IPS-11a (cell line): ENCODE measurements at regions not wholly inside any gene's neighbourhood (a gene's known extent, or its start where the extent isn't known, plus 50 kb on each side); places are given as distances from the start of the nearest gene placed in this dataset.

Source experiments
- H3K4me3 ChIP-seq: one replicate; pipeline ENCODE4 v1.5.1; 2013; ENCODE audit warnings: low read depth, low read length, control low read depth

- no peak overlapping the region for H3K4me3 ChIP-seq
Observed at GRCh38 chr11:131111775-131112174, 195.5 kb upstream of the SNX19 start.

- H3K4me3 ChIP-seq = no peak overlapping the region
Observed at GRCh38 chr11:131118247-131118646, 202.0 kb upstream of the SNX19 start.

- H3K4me3 ChIP-seq = no peak overlapping the region
Observed at GRCh38 chr11:131121426-131122333, 205.4 kb upstream of the SNX19 start.

- H3K4me3 ChIP-seq = no peak overlapping the region
Observed at GRCh38 chr11:131122448-131122847, 206.2 kb upstream of the SNX19 start.

- no peak overlapping the region for H3K4me3 ChIP-seq
Observed at GRCh38 chr11:131129474-131129873, 213.2 kb upstream of the SNX19 start.

GRCh38 chr11:131135611-131136010, 219.3 kb upstream of the SNX19 start:
- no peak overlapping the region for H3K4me3 ChIP-seq

- H3K4me3 ChIP-seq = no peak overlapping the region
Observed at GRCh38 chr11:131136486-131136885, 220.2 kb upstream of the SNX19 start.

GRCh38 chr11:131137046-131137445, 220.8 kb upstream of the SNX19 start:
- H3K4me3 ChIP-seq = no peak overlapping the region

GRCh38 chr11:131138731-131139130, 222.5 kb upstream of the SNX19 start:
- H3K4me3 ChIP-seq = no peak overlapping the region

- H3K4me3 ChIP-seq = no peak overlapping the region
Observed at GRCh38 chr11:131145791-131146190, 224.6 kb upstream of the NTM start.

GRCh38 chr11:131146827-131147490, 223.5 kb upstream of the NTM start:
- no peak overlapping the region for H3K4me3 ChIP-seq

- no peak overlapping the region for H3K4me3 ChIP-seq
Observed at GRCh38 chr11:131154351-131154750, 216.1 kb upstream of the NTM start.

- no peak overlapping the region for H3K4me3 ChIP-seq
Observed at GRCh38 chr11:131157678-131158077, 212.7 kb upstream of the NTM start.

GRCh38 chr11:131160846-131161245, 209.6 kb upstream of the NTM start:
- H3K4me3 ChIP-seq = no peak overlapping the region

GRCh38 chr11:131163613-131164012, 206.8 kb upstream of the NTM start:
- no peak overlapping the region for H3K4me3 ChIP-seq

- no peak overlapping the region for H3K4me3 ChIP-seq
Observed at GRCh38 chr11:131165036-131165435, 205.4 kb upstream of the NTM start.

- H3K4me3 ChIP-seq = no peak overlapping the region
Observed at GRCh38 chr11:131168839-131169713, 201.3 kb upstream of the NTM start.

GRCh38 chr11:131172011-131172410, 198.4 kb upstream of the NTM start:
- no peak overlapping the region for H3K4me3 ChIP-seq

GRCh38 chr11:131178020-131178419, 192.4 kb upstream of the NTM start:
- H3K4me3 ChIP-seq = no peak overlapping the region

- H3K4me3 ChIP-seq = no peak overlapping the region
Observed at GRCh38 chr11:131178596-131178995, 191.8 kb upstream of the NTM start.

GRCh38 chr11:131179836-131180235, 190.6 kb upstream of the NTM start:
- no peak overlapping the region for H3K4me3 ChIP-seq
